ENCODE measurements at regions not wholly inside any gene's neighbourhood (a gene's known extent, or its start where the extent isn't known, plus 50 kb on each side); places are given as distances from the start of the nearest gene placed in this dataset.

- no peak for DNase-seq (ENCODE audit: low read depth)
- TF ChIP-seq CTCF (IDR thresholded peaks at IDR 0.05; ENCODE audit: control insufficient read depth, insufficient read depth, low read depth, low read length, missing control alignments), result no peak
Observed at GRCh38 chr15:62598217-62598616, 433.1 kb upstream of the C2CD4B start.

GRCh38 chr15:62599791-62600777 lies 435.0 kb upstream of the C2CD4B start:
- DNase-seq (ENCODE audit: low read depth), result no peak
- no peak for TF ChIP-seq CTCF (IDR thresholded peaks at IDR 0.05; ENCODE audit: control insufficient read depth, insufficient read depth, low read depth, low read length, missing control alignments)
- H3K4me3 ChIP-seq (ENCODE audit: control insufficient read depth, low read depth, low read length), result no peak overlapping the region

More at GRCh38 chr15:62598217-62598616, 433.1 kb upstream of the C2CD4B start:
- no peak overlapping the region for H3K4me3 ChIP-seq (ENCODE audit: control insufficient read depth, low read depth, low read length)

GRCh38 chr15:62601777-62602545 lies 436.9 kb upstream of the C2CD4B start:
- no peak for TF ChIP-seq CTCF (IDR thresholded peaks at IDR 0.05; ENCODE audit: control insufficient read depth, insufficient read depth, low read depth, low read length, missing control alignments)
- no peak for DNase-seq (ENCODE audit: low read depth)
- H3K4me3 ChIP-seq (ENCODE audit: control insufficient read depth, low read depth, low read length), result no peak overlapping the region

GRCh38 chr15:62603742-62604141 lies 438.7 kb upstream of the C2CD4B start:
- peak; percentile 64 for DNase-seq (ENCODE audit: low read depth)
- H3K4me3 ChIP-seq (ENCODE audit: control insufficient read depth, low read depth, low read length), result no peak overlapping the region
- no peak for TF ChIP-seq CTCF (IDR thresholded peaks at IDR 0.05; ENCODE audit: control insufficient read depth, insufficient read depth, low read depth, low read length, missing control alignments)

GRCh38 chr15:62605282-62605681 lies 437.3 kb upstream of the TPM1 start:
- TF ChIP-seq CTCF (IDR thresholded peaks at IDR 0.05; ENCODE audit: control insufficient read depth, insufficient read depth, low read depth, low read length, missing control alignments), result no peak
- no peak for DNase-seq (ENCODE audit: low read depth)
- no peak overlapping the region for H3K4me3 ChIP-seq (ENCODE audit: control insufficient read depth, low read depth, low read length)

- TF ChIP-seq CTCF (IDR thresholded peaks at IDR 0.05; ENCODE audit: control insufficient read depth, insufficient read depth, low read depth, low read length, missing control alignments), result no peak
- peak; percentile 99 for DNase-seq (ENCODE audit: low read depth)
Observed at GRCh38 chr15:62606376-62607113, 436.0 kb upstream of the TPM1 start.

More at GRCh38 chr15:62606376-62607113, 436.0 kb upstream of the TPM1 start:
- H3K4me3 ChIP-seq (ENCODE audit: control insufficient read depth, low read depth, low read length), result no peak overlapping the region

All from AG09309 (cell line).